IPS-NIHi7 (cell line): ENCODE measurements at regions not wholly inside any gene's neighbourhood (a gene's known extent, or its start where the extent isn't known, plus 50 kb on each side); places are given as distances from the start of the nearest gene placed in this dataset.

ENCODE experiments used
- DNase-seq: peaks from one replicate; pipeline ENCODE4 v3.0.0; 2012; ENCODE audit warnings: mixed read lengths; ENCODE audit errors: extremely low spot score

- peak; percentile 16 for DNase-seq
These were observed 72.4 kb upstream of the MPDZ start for GRCh38 chr9:13351778-13352386.

GRCh38 chr9:13332571-13332970 lies 53.1 kb upstream of the MPDZ start:
- no peak for DNase-seq

GRCh38 chr9:13331320-13331719 lies 51.8 kb upstream of the MPDZ start:
- DNase-seq, result no peak

DNA sequence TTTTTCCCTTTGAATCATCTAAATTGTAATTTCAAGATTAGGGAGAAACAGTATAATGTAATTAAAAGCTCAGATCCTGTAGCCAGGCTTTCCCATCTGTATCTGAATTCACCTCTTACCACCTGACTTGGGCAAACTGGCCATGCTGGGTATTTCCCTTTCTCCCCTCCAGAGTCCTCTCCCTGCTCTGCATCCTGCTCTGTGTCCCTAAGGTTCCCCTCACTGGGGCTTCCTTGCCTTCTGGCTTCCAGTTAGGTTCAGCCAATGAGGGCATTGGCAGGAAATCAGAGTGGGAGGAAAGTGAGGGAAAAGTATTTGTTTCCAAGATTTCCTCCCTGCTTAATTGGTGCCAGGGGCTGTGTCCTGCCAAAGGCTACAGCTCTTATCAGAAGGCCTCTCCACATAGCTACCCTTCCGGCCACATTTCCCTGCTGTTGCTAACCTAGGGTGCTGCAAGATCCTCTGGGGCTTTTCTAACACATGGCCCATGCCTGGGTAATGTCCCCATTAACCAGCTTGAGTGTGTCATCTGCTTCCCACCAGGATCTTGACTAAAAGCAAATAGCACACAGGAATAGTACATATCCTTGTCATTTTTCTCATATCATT lies 51.0 kb upstream of the MPDZ start:
- peak; percentile 15 for DNase-seq
